Endothelial cell of umbilical vein (primary cell): ENCODE measurements at regions not wholly inside any gene's neighbourhood (a gene's known extent, or its start where the extent isn't known, plus 50 kb on each side); places are given as distances from the start of the nearest gene placed in this dataset.

Experiments
- BruUV-seq: library from RNA; stranded (reverse); fragments of 400-500 nt; replicated peaks from 2 replicates; lab custom pipeline; 2021; lab: Mats Ljungman, UMichigan
- CTCF ChIA-PET: fragments of 300-600, 350-600 bp; sonication (Branson Sonifier 250); formaldehyde crosslinking; loops from one replicate; lab custom pipeline; 2021; ENCODE audit warnings: antibody characterized with exemption, inconsistent platforms; lab: Charles Lee
- POLR2A ChIA-PET: fragments of 300-600, 350-600 bp; sonication (Branson Sonifier 250); formaldehyde crosslinking; loops from one replicate; lab custom pipeline; 2021; ENCODE audit warnings: antibody characterized with exemption, inconsistent platforms; lab: Charles Lee
- DNase-seq: peaks from one replicate; pipeline ENCODE4 v3.0.0-alpha.2; 2011; ENCODE audit warnings: low read depth, low spot score
- FAIRE-seq: peaks from 2 replicates; lab custom pipeline; 2011; peaks lifted over from hg19 to GRCh38; lab: Jason Lieb, UNC
- H2AFZ ChIP-seq: 2 replicates; pipeline ENCODE4 v1.6.0; 2012; ENCODE audit warnings: low read depth, low read length, control low read depth, inconsistent platforms
- H3K27ac ChIP-seq: 2 replicates; pipeline ENCODE4 v1.5.1; 2011; ENCODE audit warnings: low read depth, mild to moderate bottlenecking, control low read depth, low read length, moderate library complexity; ENCODE audit not compliant: insufficient read depth
- H3K27me3 ChIP-seq, 2 experiments: 2 replicates each; pipeline versions ENCODE4 v1.6.0 to v1.6.1; 2011; ENCODE audit warnings: low read length in 2 of 2, mixed read lengths in 1 of 2; ENCODE audit not compliant: control insufficient read depth in 2 of 2, insufficient read depth in 2 of 2
- H3K36me3 ChIP-seq, 2 experiments: 2 replicates in 1 of 2; 3 replicates in 1 of 2; pipeline ENCODE4 v1.5.1; 2011; ENCODE audit warnings: low read length in 2 of 2, mild to moderate bottlenecking in 1 of 2, moderate library complexity in 1 of 2; ENCODE audit not compliant: control insufficient read depth in 2 of 2, insufficient read depth in 2 of 2; ENCODE audit errors: extremely low read depth in 1 of 2
- H3K4me1 ChIP-seq: 3 replicates; pipeline ENCODE4 v1.5.1; 2011; ENCODE audit warnings: mild to moderate bottlenecking, low read length; ENCODE audit not compliant: control insufficient read depth, insufficient read depth; ENCODE audit errors: extremely low read depth
- H3K4me2 ChIP-seq: 2 replicates; pipeline ENCODE4 v1.6.1; 2011; ENCODE audit warnings: low read length, control low read depth, mixed read lengths; ENCODE audit not compliant: insufficient read depth
- H3K4me3 ChIP-seq, 3 experiments: fragments of 200-600 bp in 1 of 3; sonication (generic), shearing (Covaris generic) in 1 of 3; replicated peaks in 1 of 3; 2 replicates each; pipeline ENCODE4 v1.5.1; 2011 to 2016; ENCODE audit warnings: control low read depth in 3 of 3, low read length in 3 of 3, mild to moderate bottlenecking in 2 of 3, inconsistent platforms in 1 of 3, low read depth in 1 of 3, moderate library complexity in 1 of 3; ENCODE audit not compliant: insufficient read depth in 1 of 3
- H3K79me2 ChIP-seq: 2 replicates; pipeline ENCODE4 v1.6.0; 2012; ENCODE audit warnings: low read length, inconsistent platforms; ENCODE audit not compliant: control insufficient read depth, insufficient read depth
- H3K9ac ChIP-seq: replicated peaks from 2 replicates; pipeline ENCODE3; 2011; ENCODE audit warnings: low read length, control low read depth; ENCODE audit not compliant: insufficient read depth; ENCODE audit errors: extremely low read depth
- H3K9me1 ChIP-seq: replicated peaks from 3 replicates; pipeline ENCODE4 v1.6.0; 2011; ENCODE audit warnings: mild to moderate bottlenecking, low read length; ENCODE audit not compliant: control insufficient read depth, insufficient read depth; ENCODE audit errors: extremely low read depth
- H3K9me3 ChIP-seq: replicated peaks from 2 replicates; pipeline ENCODE4 v1.5.1; 2012; ENCODE audit warnings: low read length, inconsistent platforms; ENCODE audit not compliant: control insufficient read depth, insufficient read depth
- H4K20me1 ChIP-seq: replicated peaks from 2 replicates; pipeline ENCODE3; 2011; ENCODE audit warnings: mild to moderate bottlenecking, low read length; ENCODE audit not compliant: control insufficient read depth, insufficient read depth; ENCODE audit errors: extremely low read depth
- EZH2 ChIP-seq: IDR thresholded peaks from 2 replicates; pipeline ENCODE4 v1.6.1; 2012; ENCODE audit warnings: borderline replicate concordance, low read depth, mild to moderate bottlenecking, moderate library complexity, low read length, inconsistent platforms; ENCODE audit not compliant: severe bottlenecking
- FOS ChIP-seq: IDR thresholded peaks from 2 replicates; pipeline ENCODE4 v1.6.1; 2011; ENCODE audit warnings: mild to moderate bottlenecking, low read length, moderate library complexity, borderline replicate concordance; ENCODE audit not compliant: insufficient read depth
- GATA2 ChIP-seq: IDR thresholded peaks from 2 replicates; pipeline ENCODE4 v1.7.0; 2011; ENCODE audit warnings: low read depth, mild to moderate bottlenecking, moderate library complexity, mixed read lengths, low read length; ENCODE audit not compliant: insufficient read length, insufficient read depth
- JUN ChIP-seq: IDR thresholded peaks from 2 replicates; pipeline ENCODE4 v1.6.1; 2011; ENCODE audit warnings: borderline replicate concordance, low read depth; ENCODE audit not compliant: insufficient read length, insufficient read depth
- MYC ChIP-seq: IDR thresholded peaks from one replicate; pipeline ENCODE4 v1.6.1; 2011; ENCODE audit warnings: mild to moderate bottlenecking, low read depth, low read length
- POLR2A ChIP-seq: IDR thresholded peaks from 2 replicates; pipeline ENCODE4 v1.6.1; 2012; ENCODE audit warnings: low read depth, mild to moderate bottlenecking, control low read depth, low read length
- POLR2AphosphoS5 ChIP-seq: IDR thresholded peaks from 2 replicates; pipeline ENCODE4 v1.6.1; 2012; ENCODE audit warnings: low read depth, mild to moderate bottlenecking, control low read depth, low read length, moderate library complexity; ENCODE audit not compliant: insufficient read depth
- dilution Hi-C: fragments of 300-500 bp; cut with MboI; formaldehyde crosslinking; loops from one replicate; pipeline ENCODE4 v1.15.0; 2019; ENCODE audit warnings: low sequenced_read_pairs; ENCODE audit not compliant: extremely low pct_ligation_motif_present
- intact Hi-C: fragments of 100-400 bp; cut with micrococcal nuclease; formaldehyde crosslinking; loops from one replicate; pipeline ENCODE4 v1.10.0; 2022
- TF ChIP-seq, protein P1 (sequence below), 2 donors: IDR thresholded peaks; 1 replicate in 1 of 2; 2 replicates in 1 of 2; pipeline ENCODE4 v1.5.1; 2011; ENCODE audit warnings: low read length in 2 of 2, mild to moderate bottlenecking in 2 of 2, moderate library complexity in 2 of 2, control low read depth in 1 of 2, inconsistent platforms in 1 of 2, low read depth in 1 of 2; ENCODE audit not compliant: insufficient read depth in 1 of 2; ENCODE audit errors: extremely low read depth in 1 of 2
- TF ChIP-seq, protein P2 (sequence below): IDR thresholded peaks from 2 replicates; pipeline ENCODE4 v1.6.1; 2011; ENCODE audit not compliant: insufficient read depth, insufficient read length

DNA sequence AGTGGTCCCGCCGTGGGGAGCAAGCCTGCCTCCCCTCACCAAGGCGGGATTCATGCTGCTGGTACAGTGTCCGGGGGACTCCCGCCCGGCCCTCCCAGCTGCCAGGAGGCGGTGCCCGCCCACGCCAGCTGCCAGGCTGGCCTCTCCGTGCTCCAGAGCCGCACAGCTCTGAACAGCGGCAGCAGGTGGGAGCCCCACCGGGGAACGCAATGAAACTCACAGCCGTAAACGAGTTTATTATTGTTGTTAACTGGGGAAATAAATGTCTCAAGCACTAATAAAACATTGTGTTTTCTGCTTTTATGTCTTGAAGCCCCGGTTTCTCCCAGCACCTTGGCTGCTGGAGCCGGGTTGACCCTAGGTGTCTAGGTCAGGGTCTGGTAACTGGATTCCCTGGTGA is 317.7 kb upstream of the TLE3 start:
- H3K9me1 ChIP-seq: no peaks in the 10 kb centered on the region
- no peaks in the 10 kb centered on the region for H3K36me3 ChIP-seq
- TF ChIP-seq MYC (no peak), JUN (no peak), EZH2 (no peak), POLR2AphosphoS5 (no peak), GATA2 (no peak), POLR2A (no peak), FOS (no peak)
- TF ChIP-seq, protein P1, sequence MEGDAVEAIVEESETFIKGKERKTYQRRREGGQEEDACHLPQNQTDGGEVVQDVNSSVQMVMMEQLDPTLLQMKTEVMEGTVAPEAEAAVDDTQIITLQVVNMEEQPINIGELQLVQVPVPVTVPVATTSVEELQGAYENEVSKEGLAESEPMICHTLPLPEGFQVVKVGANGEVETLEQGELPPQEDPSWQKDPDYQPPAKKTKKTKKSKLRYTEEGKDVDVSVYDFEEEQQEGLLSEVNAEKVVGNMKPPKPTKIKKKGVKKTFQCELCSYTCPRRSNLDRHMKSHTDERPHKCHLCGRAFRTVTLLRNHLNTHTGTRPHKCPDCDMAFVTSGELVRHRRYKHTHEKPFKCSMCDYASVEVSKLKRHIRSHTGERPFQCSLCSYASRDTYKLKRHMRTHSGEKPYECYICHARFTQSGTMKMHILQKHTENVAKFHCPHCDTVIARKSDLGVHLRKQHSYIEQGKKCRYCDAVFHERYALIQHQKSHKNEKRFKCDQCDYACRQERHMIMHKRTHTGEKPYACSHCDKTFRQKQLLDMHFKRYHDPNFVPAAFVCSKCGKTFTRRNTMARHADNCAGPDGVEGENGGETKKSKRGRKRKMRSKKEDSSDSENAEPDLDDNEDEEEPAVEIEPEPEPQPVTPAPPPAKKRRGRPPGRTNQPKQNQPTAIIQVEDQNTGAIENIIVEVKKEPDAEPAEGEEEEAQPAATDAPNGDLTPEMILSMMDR (IDR thresholded peaks at IDR 0.05; ENCODE audit: extremely low read depth in 1 of 2, insufficient read depth in 1 of 2, low read depth in 1 of 2, low read length in 2 of 2): no peak
- TF ChIP-seq, protein P2, sequence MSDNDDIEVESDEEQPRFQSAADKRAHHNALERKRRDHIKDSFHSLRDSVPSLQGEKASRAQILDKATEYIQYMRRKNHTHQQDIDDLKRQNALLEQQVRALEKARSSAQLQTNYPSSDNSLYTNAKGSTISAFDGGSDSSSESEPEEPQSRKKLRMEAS: no peak
- no TSS peak for BruUV-seq
- no peak overlapping the region for H3K4me3 ChIP-seq
- no peaks in the 10 kb centered on the region for H3K27me3 ChIP-seq
- DNase-seq (no peak), FAIRE-seq (no peak)
- H3K9me3 ChIP-seq: no peaks in the 10 kb centered on the region
- H3K9ac ChIP-seq: no peak overlapping the region
- POLR2A ChIA-PET: no interaction called here
- no peak overlapping the region for H3K27ac ChIP-seq
- CTCF ChIA-PET: no interaction called here
- H3K4me2 ChIP-seq: no peak overlapping the region
- H3K79me2 ChIP-seq: no peaks in the 10 kb centered on the region
- dilution Hi-C loops (no loop called here), intact Hi-C loops (no loop called here)
- no peak overlapping the region for H2AFZ ChIP-seq
- no peaks in the 10 kb centered on the region for H3K4me1 ChIP-seq
- H4K20me1 ChIP-seq: no peaks in the 10 kb centered on the region
